ENCODE measurements at regions not wholly inside any gene's neighbourhood (a gene's known extent, or its start where the extent isn't known, plus 50 kb on each side); places are given as distances from the start of the nearest gene placed in this dataset.
"Not testable (repeated sequence)": the region's sequence is repeated elsewhere in the genome, so short reads cannot be mapped to it uniquely, and the experiment has no call there.

- no peak for DNase-seq
Measured at GRCh38 chr2:175450029-175450760, 268.7 kb upstream of the ATP5MC3 start.

DNA sequence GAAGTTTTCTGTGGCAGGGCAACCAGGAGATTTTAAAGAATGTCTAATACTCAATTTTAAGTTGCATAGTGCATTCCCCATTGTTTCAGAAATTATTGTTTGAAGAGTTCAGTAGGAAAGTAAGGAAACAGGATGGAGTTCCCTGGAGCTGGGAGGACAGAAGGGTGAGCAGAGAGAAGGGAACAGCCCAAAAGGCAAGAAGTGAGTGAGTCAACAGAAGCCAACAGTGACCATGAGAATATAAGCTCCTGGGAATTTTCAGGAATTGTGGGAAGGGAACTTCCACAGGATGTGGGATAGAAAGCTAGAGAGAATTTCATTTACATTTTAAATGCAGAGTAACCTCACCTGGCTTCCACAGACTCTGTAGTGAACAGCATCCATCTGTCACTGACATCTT lies 268.1 kb upstream of the ATP5MC3 start:
- DNase-seq = no peak

DNA sequence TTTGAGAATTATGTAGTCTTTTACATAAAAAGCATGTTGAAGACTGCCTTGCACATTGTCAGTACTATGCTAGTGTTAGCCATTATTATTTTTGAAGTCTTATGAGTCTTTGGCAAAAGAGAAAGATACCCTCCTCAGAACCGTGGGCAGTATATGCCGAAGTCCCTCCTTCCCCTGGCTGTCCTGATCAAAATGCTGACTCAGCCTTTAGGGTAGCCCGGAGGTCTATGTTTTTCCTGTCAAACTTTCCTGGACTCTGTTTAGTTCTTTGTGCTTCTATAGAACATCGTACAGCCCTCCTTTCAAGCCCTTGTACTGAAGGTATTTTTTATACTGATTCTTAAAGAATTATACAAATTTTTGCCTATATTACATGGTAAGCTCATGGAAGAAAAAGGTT lies 264.7 kb upstream of the ATP5MC3 start:
- no peak for DNase-seq

GRCh38 chr2:175445281-175445680 lies 263.8 kb upstream of the ATP5MC3 start:
- DNase-seq = no peak

- DNase-seq = no peak
Measured at GRCh38 chr2:175442441-175442840, 260.9 kb upstream of the ATP5MC3 start.

- no peak for DNase-seq
Measured at GRCh38 chr2:175441181-175441761, 259.8 kb upstream of the ATP5MC3 start.

DNA sequence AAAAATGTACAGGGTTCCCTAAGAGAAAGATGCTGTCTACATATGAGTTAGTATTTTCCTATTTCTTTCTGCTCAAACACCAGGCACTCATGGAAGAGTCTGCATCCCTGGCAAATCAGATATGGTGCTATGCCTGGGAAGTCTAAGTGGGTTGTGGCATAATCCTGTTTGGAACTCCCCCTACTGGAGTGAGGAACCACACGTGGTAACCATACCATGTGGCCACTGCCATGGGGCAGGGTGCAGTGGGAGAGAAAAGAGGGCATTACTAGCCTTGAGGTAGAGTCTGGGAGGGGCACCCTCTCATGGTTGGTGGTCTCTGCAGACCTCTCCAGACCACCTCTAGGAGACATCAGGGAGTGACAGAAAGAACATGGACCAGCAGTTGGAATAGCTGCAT lies 257.9 kb upstream of the ATP5MC3 start:
- DNase-seq = no peak

- no peak for DNase-seq
Measured at GRCh38 chr2:175437167-175437566, 255.7 kb upstream of the ATP5MC3 start.

GRCh38 chr2:175436076-175436475 lies 254.6 kb upstream of the ATP5MC3 start:
- no peak for DNase-seq

DNA sequence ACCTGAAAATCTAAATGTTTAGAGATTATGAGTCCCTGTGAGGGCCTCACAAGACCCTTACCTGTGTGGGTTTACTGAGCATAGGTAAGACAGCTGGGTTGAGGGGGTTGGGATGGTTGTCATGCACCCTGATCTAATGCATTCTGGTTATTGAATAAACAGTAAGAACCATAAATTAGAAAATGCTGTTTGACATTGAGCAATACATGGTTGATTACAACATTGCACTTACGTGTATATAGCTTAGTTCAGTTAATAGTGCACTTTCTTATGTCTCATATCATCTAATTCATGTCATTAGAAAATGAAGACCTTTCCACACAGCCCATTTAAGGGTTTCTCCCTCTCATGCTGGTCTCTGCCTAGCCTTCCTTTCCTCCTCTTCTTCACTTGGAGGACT lies 253.5 kb upstream of the ATP5MC3 start:
- DNase-seq = no peak

DNA sequence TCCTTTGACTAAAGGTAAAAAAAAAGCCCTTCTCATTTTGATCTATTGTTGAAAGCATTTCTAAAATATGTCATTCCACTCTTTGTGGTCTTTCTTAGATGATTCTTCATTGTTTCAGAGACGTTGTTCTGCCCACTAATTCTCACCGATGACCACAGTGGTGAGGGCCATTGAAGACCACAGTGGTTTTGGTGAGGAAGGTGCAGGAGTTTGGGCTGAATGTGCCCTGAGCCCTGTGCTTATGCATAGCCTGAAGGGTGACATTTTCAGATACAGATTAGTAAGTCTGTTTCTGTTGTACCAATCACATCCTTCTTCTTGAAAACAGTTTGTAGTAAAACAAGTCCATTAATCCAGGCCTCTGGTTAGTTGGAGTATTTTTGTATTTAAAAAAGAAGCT lies 251.3 kb upstream of the ATP5MC3 start:
- no peak for DNase-seq

GRCh38 chr2:175432021-175432420 lies 250.5 kb upstream of the ATP5MC3 start:
- no peak for DNase-seq

DNA sequence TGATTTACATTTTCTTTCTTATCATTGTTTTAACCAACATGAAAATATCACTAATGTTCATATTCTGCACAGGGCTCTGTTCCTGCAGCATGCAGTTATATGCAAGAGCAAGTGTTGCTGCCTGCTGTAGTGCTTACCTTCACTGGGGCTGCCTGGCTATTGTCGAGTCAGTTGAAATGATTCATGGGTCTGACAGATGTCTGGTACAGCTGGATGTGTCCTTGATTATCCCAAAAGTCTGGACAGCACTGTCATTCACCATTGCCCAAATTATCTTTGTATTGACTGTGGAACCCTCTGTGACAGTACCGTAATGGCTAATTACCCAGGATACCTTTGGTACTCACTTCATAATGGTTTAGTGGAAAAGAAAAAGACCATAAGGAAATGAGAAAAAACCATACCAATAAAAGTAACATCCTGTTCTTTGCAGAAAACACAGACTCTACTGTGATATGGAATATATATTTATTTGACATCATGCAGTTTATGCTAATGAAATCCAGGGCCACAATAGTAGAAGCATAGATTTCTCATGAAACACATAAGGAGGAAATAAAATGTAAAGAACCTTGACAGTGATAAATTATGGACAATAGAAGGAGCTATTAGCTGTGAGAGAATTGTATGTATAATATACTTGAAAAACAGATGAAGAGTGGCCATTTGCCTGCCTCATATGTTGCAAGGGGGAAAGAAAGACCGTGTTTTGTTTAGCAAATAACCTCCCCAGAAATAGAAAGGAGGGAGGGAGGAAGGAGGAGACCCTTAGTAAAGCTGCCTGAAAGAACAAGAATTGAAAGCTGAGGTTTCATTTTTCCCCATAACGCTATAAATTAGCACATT lies 249.8 kb upstream of the ATP5MC3 start:
- no peak for DNase-seq

DNA sequence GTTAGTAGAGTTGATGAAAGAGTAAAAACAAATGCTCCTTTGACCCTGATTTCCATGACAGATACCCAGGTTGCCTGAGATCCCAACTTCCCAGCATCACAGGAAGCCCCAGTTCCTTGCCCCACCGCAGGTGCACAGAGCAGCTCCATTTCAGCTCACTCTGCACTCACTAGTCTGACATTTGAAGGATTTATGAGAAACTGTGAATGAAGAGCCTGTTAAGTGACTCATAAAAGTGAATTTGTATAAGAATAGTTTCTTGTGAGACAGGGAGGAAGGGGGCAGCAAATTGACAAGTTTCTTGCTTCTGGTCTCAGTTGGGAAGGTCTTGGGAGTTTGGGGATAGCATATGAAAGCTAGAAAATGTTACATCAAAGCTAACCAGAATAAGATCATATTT lies 248.7 kb upstream of the ATP5MC3 start:
- no peak for DNase-seq

GRCh38 chr2:175418224-175418835 lies 236.8 kb upstream of the ATP5MC3 start:
- DNase-seq = no peak

DNA sequence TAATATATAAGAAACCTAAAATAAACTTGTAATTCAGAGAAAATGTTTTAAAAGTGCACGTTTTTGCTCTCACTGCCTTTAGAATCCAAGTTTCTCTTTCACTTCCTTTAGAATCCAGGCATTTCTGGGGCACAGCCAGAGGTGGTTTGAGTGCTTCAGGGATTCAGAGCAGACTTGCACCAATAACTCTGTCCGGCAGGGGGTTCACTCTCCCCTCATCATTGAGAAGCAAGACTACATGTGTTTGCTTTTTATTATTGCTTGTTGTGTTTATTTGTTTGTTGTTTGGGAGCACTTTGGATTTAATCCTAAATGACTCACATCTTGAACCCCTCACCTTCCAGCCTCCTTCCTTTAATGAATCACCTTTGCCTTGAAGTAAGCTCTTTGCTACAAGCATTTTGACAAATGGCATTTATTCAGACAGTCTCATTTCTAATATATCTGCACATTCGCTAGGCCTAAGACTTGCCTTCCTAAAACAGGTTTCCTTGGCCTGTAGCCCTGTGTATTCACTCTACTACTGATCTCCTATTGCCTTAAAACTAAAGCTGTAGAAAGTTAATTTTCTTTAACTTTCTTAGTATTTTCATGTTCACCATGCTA lies 233.5 kb upstream of the ATP5MC3 start:
- DNase-seq = no peak

GRCh38 chr2:175414191-175414881 lies 232.8 kb upstream of the ATP5MC3 start:
- no peak for DNase-seq

DNA sequence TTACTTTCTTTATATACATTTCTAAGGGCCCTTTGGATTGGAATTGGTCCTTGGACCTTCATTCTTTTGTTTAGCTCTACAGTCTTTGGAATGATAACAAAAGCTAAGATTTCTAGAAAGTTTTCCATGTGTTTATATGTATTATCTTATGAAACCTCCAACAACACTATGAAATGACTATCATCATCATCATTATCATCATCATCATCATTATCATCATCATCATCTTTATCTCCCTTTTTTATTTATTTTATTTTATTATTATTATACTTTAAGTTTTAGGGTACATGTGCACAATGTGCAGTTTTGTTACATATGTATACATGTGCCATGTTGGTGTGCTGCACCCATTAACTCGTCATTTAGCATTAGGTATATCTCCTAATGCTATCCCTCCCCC lies 229.4 kb upstream of the ATP5MC3 start:
- not testable (repeated sequence) for DNase-seq

- no peak for DNase-seq
Measured at GRCh38 chr2:175404839-175405238, 223.3 kb upstream of the ATP5MC3 start.

DNA sequence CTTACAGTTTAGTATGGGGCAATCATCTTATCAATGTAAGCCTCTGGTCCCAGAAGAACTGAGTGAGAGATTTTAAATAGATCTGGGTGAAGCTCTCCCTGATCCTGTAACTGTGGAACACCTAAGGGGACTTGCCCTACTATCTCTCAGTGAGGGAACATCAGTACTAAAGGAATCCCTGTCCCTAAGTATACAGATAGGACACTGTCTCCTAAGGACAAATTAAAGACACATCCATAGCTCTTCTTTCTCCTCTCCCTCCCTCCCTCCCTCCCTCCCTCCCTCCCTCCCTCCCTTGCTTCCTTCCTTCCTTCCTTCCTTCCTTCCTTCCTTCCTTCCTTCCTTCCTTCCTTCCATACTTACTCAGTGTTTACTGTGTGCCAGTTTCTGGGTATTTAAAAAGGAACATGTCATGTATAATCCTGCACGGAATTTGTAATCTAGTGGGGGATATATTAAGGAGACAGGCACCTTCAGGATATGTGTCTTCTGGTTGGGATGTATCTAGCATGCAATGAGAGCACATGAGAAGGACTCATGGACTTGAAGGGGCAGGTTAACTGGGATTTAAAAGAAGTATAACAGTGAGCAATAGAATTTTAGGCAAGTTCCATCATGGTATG lies 222.2 kb upstream of the ATP5MC3 start:
- no peak for DNase-seq

DNA sequence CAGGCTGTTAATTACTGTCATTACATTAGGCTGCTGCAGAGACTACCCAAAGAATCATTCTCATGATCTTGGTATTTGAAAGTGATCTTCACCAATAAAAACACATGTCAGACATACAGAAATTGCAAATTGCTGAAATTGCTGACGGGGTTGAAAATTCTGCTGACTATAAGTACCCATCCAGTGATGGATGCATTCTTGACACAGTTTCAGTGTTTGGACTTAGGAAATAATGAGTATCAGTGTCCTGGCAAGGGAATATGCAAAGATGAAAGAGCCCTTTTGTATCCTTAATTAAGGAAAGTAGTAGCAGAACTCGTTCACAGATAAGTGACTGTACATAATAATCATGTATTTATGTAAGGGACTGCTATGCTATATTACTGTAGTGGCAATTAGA lies 221.1 kb upstream of the ATP5MC3 start:
- DNase-seq = no peak

DNA sequence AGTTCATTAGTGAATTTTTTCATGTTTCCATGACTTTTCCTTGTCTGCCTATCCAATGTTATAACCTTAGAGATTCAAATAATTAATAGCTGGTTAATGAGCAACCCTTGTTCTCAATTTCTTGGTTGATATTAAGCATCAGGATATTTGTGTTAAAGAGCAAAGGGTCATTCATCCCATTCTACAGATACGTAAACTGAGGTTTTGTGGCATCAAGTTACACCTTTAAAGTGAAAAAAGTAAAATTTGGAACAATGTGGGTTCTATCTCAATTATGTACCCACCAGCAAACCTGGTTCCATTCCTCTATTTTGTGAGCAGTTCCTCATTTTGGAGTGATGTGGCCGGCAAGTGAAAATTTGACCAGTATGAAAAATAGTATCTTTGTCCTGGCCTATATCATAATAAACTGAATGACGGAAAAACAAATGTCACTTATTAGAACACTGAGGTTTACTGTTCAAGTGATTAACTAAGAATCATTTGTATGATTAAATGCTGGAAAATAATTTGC lies 220.5 kb upstream of the ATP5MC3 start:
- no peak for DNase-seq
